ENCODE measurements at regions not wholly inside any gene's neighbourhood (a gene's known extent, or its start where the extent isn't known, plus 50 kb on each side); places are given as distances from the start of the nearest gene placed in this dataset.

GRCh38 chr11:134997652-134998320, 585.7 kb upstream of the B3GAT1 start:
- peaks cover 3% of the 10 kb centered on the region for H3K27me3 Mint-ChIP-seq (ENCODE audit: low read depth, unreplicated experiment)
- H3K9me3 ChIP-seq (ENCODE audit: insufficient read depth, low read depth, low read length) = no peaks in the 10 kb centered on the region
- H3K79me2 ChIP-seq (ENCODE audit: insufficient read depth, low read length) = no peaks in the 10 kb centered on the region
- no peak overlapping the region for H3K4me3 ChIP-seq (ENCODE audit: insufficient read depth, low read depth, low read length)
- H2AFZ ChIP-seq (ENCODE audit: low read depth, low read length) = no peak overlapping the region
- H3K27ac ChIP-seq (ENCODE audit: low read depth, low read length) = no peak overlapping the region
- TF ChIP-seq EZH2 (IDR thresholded peaks at IDR 0.05; ENCODE audit: insufficient read depth, low read length) (no peak), CTCF (IDR thresholded peaks at IDR 0.05; ENCODE audit: insufficient read depth, low read depth, low read length) (no peak)
- no peak overlapping the region for H3K9ac ChIP-seq (ENCODE audit: low read length)
- FAIRE-seq (no peak), DNase-seq (ENCODE audit: low read depth) (no peak)
- H4K20me1 ChIP-seq (ENCODE audit: insufficient read depth, low read length) = no peaks in the 10 kb centered on the region
- no peak overlapping the region for H3K4me2 ChIP-seq (ENCODE audit: low read length)
- H3K4me1 ChIP-seq (ENCODE audit: insufficient read depth, low read length) = no peaks in the 10 kb centered on the region
- peaks cover 5% of the 10 kb centered on the region for H3K4me1 Mint-ChIP-seq (ENCODE audit: low read depth, unreplicated experiment)
- H3K36me3 ChIP-seq (ENCODE audit: insufficient read depth, low read length) = no peaks in the 10 kb centered on the region
- H3K4me3 Mint-ChIP-seq (ENCODE audit: unreplicated experiment) = no peak overlapping the region
- H3K27ac Mint-ChIP-seq (ENCODE audit: unreplicated experiment) = no peak overlapping the region
- no peaks in the 10 kb centered on the region for H3K27me3 ChIP-seq (ENCODE audit: insufficient read depth, low read length)
- H3K9me3 Mint-ChIP-seq (ENCODE audit: unreplicated experiment) = peaks cover 6% of the 10 kb centered on the region
- no peaks in the 10 kb centered on the region for H3K36me3 Mint-ChIP-seq (ENCODE audit: low read depth, unreplicated experiment)

- no peak overlapping the region for H3K27ac Mint-ChIP-seq (ENCODE audit: unreplicated experiment)
- H3K4me1 ChIP-seq (ENCODE audit: insufficient read depth, low read length) = no peaks in the 10 kb centered on the region
Observed at GRCh38 chr11:134995741-134996140, 583.7 kb upstream of the B3GAT1 start.

More at GRCh38 chr11:134995741-134996140, 583.7 kb upstream of the B3GAT1 start:
- TF ChIP-seq CTCF (IDR thresholded peaks at IDR 0.05; ENCODE audit: insufficient read depth, low read depth, low read length) (no peak), EZH2 (IDR thresholded peaks at IDR 0.05; ENCODE audit: insufficient read depth, low read length) (no peak)
- H4K20me1 ChIP-seq (ENCODE audit: insufficient read depth, low read length) = no peaks in the 10 kb centered on the region
- H3K4me1 Mint-ChIP-seq (ENCODE audit: low read depth, unreplicated experiment) = peaks cover 5% of the 10 kb centered on the region
- H2AFZ ChIP-seq (ENCODE audit: low read depth, low read length) = no peak overlapping the region
- H3K9me3 Mint-ChIP-seq (ENCODE audit: unreplicated experiment) = peaks cover 2% of the 10 kb centered on the region
- no peak for FAIRE-seq
- H3K36me3 Mint-ChIP-seq (ENCODE audit: low read depth, unreplicated experiment) = no peaks in the 10 kb centered on the region
- H3K79me2 ChIP-seq (ENCODE audit: insufficient read depth, low read length) = no peaks in the 10 kb centered on the region
- H3K4me3 ChIP-seq (ENCODE audit: insufficient read depth, low read depth, low read length) = no peak overlapping the region
- H3K4me3 Mint-ChIP-seq (ENCODE audit: unreplicated experiment) = no peak overlapping the region
- no peaks in the 10 kb centered on the region for H3K9me3 ChIP-seq (ENCODE audit: insufficient read depth, low read depth, low read length)
- no peak overlapping the region for H3K4me2 ChIP-seq (ENCODE audit: low read length)
- no peak overlapping the region for H3K27ac ChIP-seq (ENCODE audit: low read depth, low read length)
- no peak overlapping the region for H3K9ac ChIP-seq (ENCODE audit: low read length)
- H3K36me3 ChIP-seq (ENCODE audit: insufficient read depth, low read length) = no peaks in the 10 kb centered on the region
- no peaks in the 10 kb centered on the region for H3K27me3 ChIP-seq (ENCODE audit: insufficient read depth, low read length)
- no peak for DNase-seq (ENCODE audit: low read depth)
- peaks cover 8% of the 10 kb centered on the region for H3K27me3 Mint-ChIP-seq (ENCODE audit: low read depth, unreplicated experiment)

Data from astrocyte (in vitro differentiated cells and primary cell).